ENCODE measurements at regions not wholly inside any gene's neighbourhood (a gene's known extent, or its start where the extent isn't known, plus 50 kb on each side); places are given as distances from the start of the nearest gene placed in this dataset.
A peak's percentile ranks its signal among the peaks of the same experiment; 100 is the strongest.
"Not testable (repeated sequence)": the region's sequence is repeated elsewhere in the genome, so short reads cannot be mapped to it uniquely, and the experiment has no call there.

- 82% methylated on average over 2 of the region's 2 CpGs for WGBS
Observed at GRCh38 chr6:99818161-99818560, 175.9 kb downstream of the MCHR2 start.

DNA sequence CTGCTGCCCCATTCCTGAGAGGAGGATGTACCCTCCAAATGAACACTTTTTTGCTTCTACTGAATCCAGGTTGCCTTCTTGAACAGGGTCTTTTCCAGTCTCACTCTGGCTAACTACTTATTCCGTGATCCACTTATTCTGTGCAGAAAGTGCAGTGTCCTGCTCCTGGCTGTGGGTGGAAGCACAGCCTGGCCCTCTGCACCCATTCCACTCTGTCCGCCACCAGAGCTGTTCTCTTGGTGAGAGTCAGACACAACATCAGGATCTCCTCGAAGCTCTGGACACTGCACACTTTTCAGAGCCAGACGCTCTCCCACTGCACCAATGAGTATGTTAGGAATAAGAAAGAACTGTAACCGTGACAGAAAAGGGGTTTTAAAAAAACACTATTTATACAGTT, 174.2 kb downstream of the MCHR2 start:
- DNase-seq (ENCODE audit: extremely low spot score), result no peak
- 72% methylated on average over 5 of the region's 5 CpGs for WGBS
- no peak overlapping the region for H3K27ac ChIP-seq (replicated peaks in 1 of 4)
- TF ChIP-seq CTCF (IDR thresholded peaks at IDR 0.05) (no peak), POLR2A (IDR thresholded peaks at IDR 0.05; ENCODE audit: low read depth) (no peak), POLR2AphosphoS5 (IDR thresholded peaks at IDR 0.05) (no peak), EP300 (IDR thresholded peaks at IDR 0.05) (no peak)
- H3K4me1 ChIP-seq, result no peaks in the 10 kb centered on the region
- H3K9me3 ChIP-seq, result no peaks in the 10 kb centered on the region
- no peaks in the 10 kb centered on the region for H3K36me3 ChIP-seq
- H3K4me3 ChIP-seq, result no peak overlapping the region
- H3K27me3 ChIP-seq, result peaks cover 0 to 21% (median 0%) of the 10 kb centered on the region in 4 donors
- intact Hi-C loops (cut with DNase I), result no loop called here

More at GRCh38 chr6:99818161-99818560, 175.9 kb downstream of the MCHR2 start:
- no peak overlapping the region for H3K27ac ChIP-seq (replicated peaks in 1 of 4)
- H3K4me1 ChIP-seq, result no peaks in the 10 kb centered on the region
- no peak for TF ChIP-seq CTCF (IDR thresholded peaks at IDR 0.05)
- TF ChIP-seq EP300 (IDR thresholded peaks at IDR 0.05), result no peak
- TF ChIP-seq POLR2A (IDR thresholded peaks at IDR 0.05; ENCODE audit: low read depth), result no peak
- no peak for TF ChIP-seq POLR2AphosphoS5 (IDR thresholded peaks at IDR 0.05)
- intact Hi-C loops (cut with DNase I), result no loop called here
- H3K36me3 ChIP-seq, result no peaks in the 10 kb centered on the region
- H3K27me3 ChIP-seq, result peaks cover 0 to 20% (median 0%) of the 10 kb centered on the region in 4 donors
- no peak overlapping the region for H3K4me3 ChIP-seq
- DNase-seq (ENCODE audit: extremely low spot score), result no peak
- H3K9me3 ChIP-seq, result no peaks in the 10 kb centered on the region

GRCh38 chr6:99821164-99821563, 172.9 kb downstream of the MCHR2 start:
- Histone ChIP-seq H3K27ac (replicated peaks in 1 of 4) (no peak overlapping the region), H3K4me3 (no peak overlapping the region), H3K9me3 (no peaks in the 10 kb centered on the region), H3K4me1 (no peaks in the 10 kb centered on the region), H3K36me3 (no peaks in the 10 kb centered on the region), H3K27me3 (peaks cover 0 to 21% (median 0%) of the 10 kb centered on the region in 4 donors)
- no peak for DNase-seq (ENCODE audit: extremely low spot score)
- intact Hi-C loops (cut with DNase I), result no loop called here
- 80% methylated on average over 6 of the region's 6 CpGs for WGBS
- no peak for TF ChIP-seq POLR2A (IDR thresholded peaks at IDR 0.05; ENCODE audit: low read depth)
- TF ChIP-seq EP300 (IDR thresholded peaks at IDR 0.05), result no peak

- Histone ChIP-seq H3K27me3 (peaks cover 0 to 21% (median 0%) of the 10 kb centered on the region in 4 donors), H3K36me3 (no peaks in the 10 kb centered on the region), H3K9me3 (no peaks in the 10 kb centered on the region), H3K4me3 (no peak overlapping the region), H3K27ac (replicated peaks in 1 of 4) (no peak overlapping the region), H3K4me1 (no peaks in the 10 kb centered on the region)
- WGBS, result 27% methylated on average over 5 of the region's 5 CpGs
- TF ChIP-seq POLR2A (IDR thresholded peaks at IDR 0.05; ENCODE audit: low read depth), result no peak
- peak in 1 of 3 experiments; percentile 11 for TF ChIP-seq CTCF (IDR thresholded peaks at IDR 0.05)
- intact Hi-C loops (cut with DNase I), result no loop called here
- DNase-seq (ENCODE audit: extremely low spot score), result no peak
Observed at GRCh38 chr6:99822741-99823512, 171.1 kb downstream of the MCHR2 start.

GRCh38 chr6:99823513-99824235, 170.3 kb downstream of the MCHR2 start:
- DNase-seq (ENCODE audit: extremely low spot score), result not testable (repeated sequence)

More at GRCh38 chr6:99823513-99824235, 170.3 kb downstream of the MCHR2 start:
- H3K27ac ChIP-seq (replicated peaks in 1 of 4); intact Hi-C loops (cut with DNase I); H3K36me3 ChIP-seq; H3K4me3 ChIP-seq; H3K4me1 ChIP-seq; H3K9me3 ChIP-seq: not testable (repeated sequence)
- H3K27me3 ChIP-seq, result peaks cover 0 to 21% (median 0%) of the 10 kb centered on the region in 4 donors
- WGBS, result 6% methylated on average over 7 of the region's 34 CpGs

Data from esophagus muscularis mucosa (tissue), 4 donors.